Esophagus squamous epithelium (tissue), 5 donors: ENCODE measurements at regions not wholly inside any gene's neighbourhood (a gene's known extent, or its start where the extent isn't known, plus 50 kb on each side); places are given as distances from the start of the nearest gene placed in this dataset.
"Not testable (repeated sequence)": the region's sequence is repeated elsewhere in the genome, so short reads cannot be mapped to it uniquely, and the experiment has no call there.

Experiments used
- DNase-seq: peaks from one replicate; lab custom pipeline; 2025; lab: John Stamatoyannopoulos, UW
- H3K27ac ChIP-seq, 4 donors: fragments of 200-600 bp; sonication (generic); one replicate each; pipeline ENCODE4 v1.5.1; 2016 to 2019; ENCODE audit warnings: mild to moderate bottlenecking in 1 of 4
- H3K27me3 ChIP-seq, 4 donors: fragments of 200-600 bp; sonication (generic); 1 replicate in 3 of 4; 2 replicates in 1 of 4; pipeline versions ENCODE4 v1.5.1 to v1.6.0; 2017 to 2021; ENCODE audit warnings: antibody characterized with exemption in 1 of 4
- H3K36me3 ChIP-seq, 3 donors: fragments of 200-600 bp; sonication (generic); one replicate each; pipeline ENCODE4 v1.5.1; 2016 to 2019
- H3K4me1 ChIP-seq, 3 donors: fragments of 200-600 bp; sonication (generic); one replicate each; pipeline ENCODE4 v1.5.1; 2017 to 2019
- H3K4me3 ChIP-seq, 4 donors: fragments of 200-600 bp; sonication (generic); 1 replicate in 3 of 4; 2 replicates in 1 of 4; pipeline ENCODE4 v1.5.1; 2016 to 2019; ENCODE audit warnings: mild to moderate bottlenecking in 2 of 4, moderate library complexity in 1 of 4
- H3K9me3 ChIP-seq, 3 donors: fragments of 200-600 bp; sonication (generic); one replicate each; pipeline ENCODE4 v1.5.1; 2016 to 2019
- POLR2A ChIP-seq, 4 donors: fragments of 450-650 bp; IDR thresholded peaks; one replicate each; pipeline ENCODE4 v1.6.1; 2017; ENCODE audit warnings: antibody characterized with exemption in 4 of 4, mild to moderate bottlenecking in 4 of 4, moderate library complexity in 3 of 4
- WGBS, 2 donors: methylation state at CpG; one replicate each; pipeline ENCODE4 v1.1.5; 2018; 5-methylcytosine and 5-hydroxymethylcytosine counted together
- intact Hi-C: fragments of 100-400 bp; cut with DNase I; formaldehyde crosslinking; loops from one replicate; pipeline ENCODE4 v1.15.0; 2022
- TF ChIP-seq, protein P1 (sequence below), 6 experiments: fragments of 450-650 bp in 4 of 6; fragments of 200-600 bp in 2 of 6; sonication (generic) in 2 of 6; IDR thresholded peaks; one replicate each; pipeline ENCODE4 v1.5.1; 2016 to 2019; ENCODE audit warnings: antibody characterized with exemption in 6 of 6, mild to moderate bottlenecking in 4 of 6, moderate library complexity in 4 of 6
- donor health status: DM: yes; HTN: yes; CAD: no.

- Histone ChIP-seq H3K27me3 (no peaks in the 10 kb centered on the region), H3K4me3 (no peak overlapping the region), H3K4me1 (no peaks in the 10 kb centered on the region), H3K36me3 (no peaks in the 10 kb centered on the region), H3K27ac (no peak overlapping the region), H3K9me3 (no peaks in the 10 kb centered on the region)
- WGBS, 2 donors = 33 to 46% methylated on average over 4 of the region's 4 CpGs
- no peak for DNase-seq
- TF ChIP-seq, protein P1, sequence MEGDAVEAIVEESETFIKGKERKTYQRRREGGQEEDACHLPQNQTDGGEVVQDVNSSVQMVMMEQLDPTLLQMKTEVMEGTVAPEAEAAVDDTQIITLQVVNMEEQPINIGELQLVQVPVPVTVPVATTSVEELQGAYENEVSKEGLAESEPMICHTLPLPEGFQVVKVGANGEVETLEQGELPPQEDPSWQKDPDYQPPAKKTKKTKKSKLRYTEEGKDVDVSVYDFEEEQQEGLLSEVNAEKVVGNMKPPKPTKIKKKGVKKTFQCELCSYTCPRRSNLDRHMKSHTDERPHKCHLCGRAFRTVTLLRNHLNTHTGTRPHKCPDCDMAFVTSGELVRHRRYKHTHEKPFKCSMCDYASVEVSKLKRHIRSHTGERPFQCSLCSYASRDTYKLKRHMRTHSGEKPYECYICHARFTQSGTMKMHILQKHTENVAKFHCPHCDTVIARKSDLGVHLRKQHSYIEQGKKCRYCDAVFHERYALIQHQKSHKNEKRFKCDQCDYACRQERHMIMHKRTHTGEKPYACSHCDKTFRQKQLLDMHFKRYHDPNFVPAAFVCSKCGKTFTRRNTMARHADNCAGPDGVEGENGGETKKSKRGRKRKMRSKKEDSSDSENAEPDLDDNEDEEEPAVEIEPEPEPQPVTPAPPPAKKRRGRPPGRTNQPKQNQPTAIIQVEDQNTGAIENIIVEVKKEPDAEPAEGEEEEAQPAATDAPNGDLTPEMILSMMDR (IDR thresholded peaks at IDR 0.05) = no peak
- intact Hi-C loops = no loop called here
Measured at GRCh38 chr3:180762866-180763265, 83.6 kb upstream of the CCDC39 start.

- H3K9me3 ChIP-seq = no peaks in the 10 kb centered on the region
- no peak overlapping the region for H3K4me3 ChIP-seq
- no peak for DNase-seq
- no peaks in the 10 kb centered on the region for H3K36me3 ChIP-seq
- no peak overlapping the region for H3K27ac ChIP-seq
- no peaks in the 10 kb centered on the region for H3K4me1 ChIP-seq
- intact Hi-C loops = no loop called here
- TF ChIP-seq, protein P1 (IDR thresholded peaks at IDR 0.05) = no peak
- WGBS, 2 donors = 83 to 84% methylated on average over 1 of the region's 1 CpG
- H3K27me3 ChIP-seq = no peaks in the 10 kb centered on the region
Measured at GRCh38 chr3:180764481-180764880, 85.2 kb upstream of the CCDC39 start.

GRCh38 chr3:180770639-180771038 is 91.3 kb upstream of the CCDC39 start:
- Histone ChIP-seq H3K27ac (no peak overlapping the region), H3K4me3 (no peak overlapping the region), H3K4me1 (no peaks in the 10 kb centered on the region), H3K9me3 (peaks cover 0 to 6% (median under 1%) of the 10 kb centered on the region in 3 donors), H3K36me3 (no peaks in the 10 kb centered on the region), H3K27me3 (no peaks in the 10 kb centered on the region)
- intact Hi-C loops = no loop called here
- DNase-seq = no peak
- TF ChIP-seq, protein P1 (IDR thresholded peaks at IDR 0.05) = no peak
- TF ChIP-seq POLR2A (IDR thresholded peaks at IDR 0.05) = no peak
- 84 to 88% methylated on average over 1 of the region's 1 CpG for WGBS, 2 donors

DNA sequence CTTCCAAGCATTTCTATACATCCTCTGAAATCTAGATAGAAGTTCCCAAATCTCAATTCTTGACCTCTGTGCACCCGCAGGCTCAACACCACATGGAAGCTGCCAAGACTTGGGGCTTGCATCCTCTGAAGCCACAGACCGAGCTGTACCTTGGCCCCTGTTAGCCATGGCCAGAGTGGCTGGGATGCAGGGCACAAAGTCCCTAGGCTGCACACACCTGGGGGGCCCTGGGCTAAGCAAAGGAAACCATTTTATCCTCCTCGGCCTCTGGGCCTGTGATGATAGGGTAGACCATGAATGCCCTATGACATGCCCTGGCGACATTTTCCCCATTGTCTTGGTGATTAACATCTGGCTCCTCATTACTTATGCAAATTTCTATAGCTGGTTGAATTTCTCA is 97.1 kb upstream of the CCDC39 start:
- Histone ChIP-seq H3K4me3 (no peak overlapping the region), H3K9me3 (peaks cover 0 to 53% (median 8%) of the 10 kb centered on the region in 3 donors), H3K36me3 (no peaks in the 10 kb centered on the region), H3K27me3 (no peaks in the 10 kb centered on the region), H3K27ac (no peak overlapping the region), H3K4me1 (no peaks in the 10 kb centered on the region)
- DNase-seq = no peak
- WGBS, 2 donors = 75 to 88% methylated on average over 3 of the region's 4 CpGs
- intact Hi-C loops = no loop called here
- TF ChIP-seq, protein P1 (IDR thresholded peaks at IDR 0.05) = no peak
- no peak for TF ChIP-seq POLR2A (IDR thresholded peaks at IDR 0.05)

DNA sequence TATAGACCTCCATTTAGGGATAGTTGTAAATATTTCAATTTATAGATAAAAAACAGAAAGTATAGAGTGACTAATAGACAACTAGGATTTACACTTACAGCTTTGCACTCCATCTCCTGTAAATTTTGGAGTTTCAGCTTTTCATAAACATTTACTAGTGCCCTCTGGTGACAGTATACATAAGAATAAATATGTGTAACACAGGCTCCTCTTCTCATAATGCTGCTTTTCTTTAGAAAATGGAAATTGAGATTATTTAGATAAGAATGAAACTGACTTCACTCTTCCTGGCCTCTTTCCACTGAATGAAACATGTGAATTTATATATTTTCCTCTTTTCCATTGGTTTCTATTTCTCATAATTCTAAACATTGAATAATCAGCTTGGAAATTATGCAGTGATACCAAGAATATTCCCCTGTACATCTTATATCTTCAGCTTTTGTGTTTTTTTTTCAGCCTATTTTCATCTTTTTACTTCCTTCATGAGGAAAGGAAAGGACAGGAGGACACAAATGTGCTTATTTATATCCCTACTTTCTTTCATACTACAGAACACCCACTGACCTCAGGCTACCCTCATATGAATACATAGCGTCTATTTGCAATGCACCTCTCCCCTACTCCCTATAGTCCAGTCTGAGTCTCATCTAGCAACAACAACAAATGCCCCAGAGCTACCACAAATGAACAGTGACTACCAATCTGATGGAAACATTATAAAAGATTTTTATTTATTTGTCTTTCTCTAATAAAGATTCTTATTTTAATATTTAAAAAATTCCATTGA is 103.1 kb upstream of the CCDC39 start:
- no peaks in the 10 kb centered on the region for H3K27me3 ChIP-seq
- no peak for TF ChIP-seq POLR2A (IDR thresholded peaks at IDR 0.05)
- TF ChIP-seq, protein P1 (IDR thresholded peaks at IDR 0.05) = no peak
- DNase-seq = no peak
- no peaks in the 10 kb centered on the region for H3K36me3 ChIP-seq
- intact Hi-C loops = no loop called here
- peaks cover 0 to 29% (median 0%) of the 10 kb centered on the region in 3 donors for H3K9me3 ChIP-seq
- WGBS, 2 donors = 76 to 80% methylated on average over 1 of the region's 1 CpG
- no peak overlapping the region for H3K27ac ChIP-seq
- H3K4me3 ChIP-seq = no peak overlapping the region
- no peaks in the 10 kb centered on the region for H3K4me1 ChIP-seq

- H3K27ac ChIP-seq, H3K4me3 ChIP-seq, intact Hi-C loops, H3K4me1 ChIP-seq, DNase-seq, H3K36me3 ChIP-seq, H3K9me3 ChIP-seq, H3K27me3 ChIP-seq: not testable (repeated sequence)
- 59 to 69% methylated on average over 3 of the region's 3 CpGs for WGBS, 2 donors
Measured at GRCh38 chr3:180786227-180786626, 106.9 kb upstream of the CCDC39 start.
